Endothelial cell of umbilical vein (primary cell): ENCODE measurements at regions not wholly inside any gene's neighbourhood (a gene's known extent, or its start where the extent isn't known, plus 50 kb on each side); places are given as distances from the start of the nearest gene placed in this dataset.

Source experiments
- CTCF ChIP-seq, 2 donors: IDR thresholded peaks; 1 replicate in 1 of 2; 2 replicates in 1 of 2; pipeline ENCODE4 v1.5.1; 2011; ENCODE audit warnings: low read length in 2 of 2, mild to moderate bottlenecking in 2 of 2, moderate library complexity in 2 of 2, control low read depth in 1 of 2, inconsistent platforms in 1 of 2, low read depth in 1 of 2; ENCODE audit not compliant: insufficient read depth in 1 of 2; ENCODE audit errors: extremely low read depth in 1 of 2
- EZH2 ChIP-seq: IDR thresholded peaks from 2 replicates; pipeline ENCODE4 v1.6.1; 2012; ENCODE audit warnings: borderline replicate concordance, low read depth, mild to moderate bottlenecking, moderate library complexity, low read length, inconsistent platforms; ENCODE audit not compliant: severe bottlenecking
- JUN ChIP-seq: IDR thresholded peaks from 2 replicates; pipeline ENCODE4 v1.6.1; 2011; ENCODE audit warnings: borderline replicate concordance, low read depth; ENCODE audit not compliant: insufficient read length, insufficient read depth
- MAX ChIP-seq: IDR thresholded peaks from 2 replicates; pipeline ENCODE4 v1.6.1; 2011; ENCODE audit not compliant: insufficient read depth, insufficient read length
- MYC ChIP-seq: IDR thresholded peaks from one replicate; pipeline ENCODE4 v1.6.1; 2011; ENCODE audit warnings: mild to moderate bottlenecking, low read depth, low read length
- POLR2A ChIP-seq: IDR thresholded peaks from 2 replicates; pipeline ENCODE4 v1.6.1; 2012; ENCODE audit warnings: low read depth, mild to moderate bottlenecking, control low read depth, low read length
- POLR2AphosphoS5 ChIP-seq: IDR thresholded peaks from 2 replicates; pipeline ENCODE4 v1.6.1; 2012; ENCODE audit warnings: low read depth, mild to moderate bottlenecking, control low read depth, low read length, moderate library complexity; ENCODE audit not compliant: insufficient read depth

GRCh38 chr13:106001443-106001842 lies 534.0 kb downstream of the EFNB2 start:
- TF ChIP-seq CTCF (IDR thresholded peaks at IDR 0.05; ENCODE audit: extremely low read depth in 1 of 2, insufficient read depth in 1 of 2, low read depth in 1 of 2, low read length in 2 of 2) (no peak), POLR2AphosphoS5 (no peak), EZH2 (no peak), MYC (no peak), POLR2A (no peak), JUN (no peak), MAX (no peak)
